ENCODE measurements at regions not wholly inside any gene's neighbourhood (a gene's known extent, or its start where the extent isn't known, plus 50 kb on each side); places are given as distances from the start of the nearest gene placed in this dataset.

- TF ChIP-seq, protein P1, sequence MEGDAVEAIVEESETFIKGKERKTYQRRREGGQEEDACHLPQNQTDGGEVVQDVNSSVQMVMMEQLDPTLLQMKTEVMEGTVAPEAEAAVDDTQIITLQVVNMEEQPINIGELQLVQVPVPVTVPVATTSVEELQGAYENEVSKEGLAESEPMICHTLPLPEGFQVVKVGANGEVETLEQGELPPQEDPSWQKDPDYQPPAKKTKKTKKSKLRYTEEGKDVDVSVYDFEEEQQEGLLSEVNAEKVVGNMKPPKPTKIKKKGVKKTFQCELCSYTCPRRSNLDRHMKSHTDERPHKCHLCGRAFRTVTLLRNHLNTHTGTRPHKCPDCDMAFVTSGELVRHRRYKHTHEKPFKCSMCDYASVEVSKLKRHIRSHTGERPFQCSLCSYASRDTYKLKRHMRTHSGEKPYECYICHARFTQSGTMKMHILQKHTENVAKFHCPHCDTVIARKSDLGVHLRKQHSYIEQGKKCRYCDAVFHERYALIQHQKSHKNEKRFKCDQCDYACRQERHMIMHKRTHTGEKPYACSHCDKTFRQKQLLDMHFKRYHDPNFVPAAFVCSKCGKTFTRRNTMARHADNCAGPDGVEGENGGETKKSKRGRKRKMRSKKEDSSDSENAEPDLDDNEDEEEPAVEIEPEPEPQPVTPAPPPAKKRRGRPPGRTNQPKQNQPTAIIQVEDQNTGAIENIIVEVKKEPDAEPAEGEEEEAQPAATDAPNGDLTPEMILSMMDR (conservative IDR thresholded peaks at IDR 0.05; ENCODE audit: low read depth, low read length), result no peak
- no peak for DNase-seq (ENCODE audit: low read depth)
- H3K4me3 ChIP-seq (ENCODE audit: low read depth, low read length), result no peak overlapping the region
Observed at GRCh38 chr14:53452005-53452673, 299.0 kb upstream of the DDHD1 start.

GRCh38 chr14:53450871-53451270, 297.7 kb upstream of the DDHD1 start:
- H3K4me3 ChIP-seq (ENCODE audit: low read depth, low read length), result no peak overlapping the region
- TF ChIP-seq, protein P1 (conservative IDR thresholded peaks at IDR 0.05; ENCODE audit: low read depth, low read length), result no peak
- DNase-seq (ENCODE audit: low read depth), result peak; percentile 25

- DNase-seq (ENCODE audit: low read depth), result no peak
- TF ChIP-seq, protein P1 (conservative IDR thresholded peaks at IDR 0.05; ENCODE audit: low read depth, low read length), result no peak
- no peak overlapping the region for H3K4me3 ChIP-seq (ENCODE audit: low read depth, low read length)
Observed at GRCh38 chr14:53448682-53449081, 295.6 kb upstream of the DDHD1 start.

GRCh38 chr14:53444677-53445312, 291.7 kb upstream of the DDHD1 start:
- no peak for DNase-seq (ENCODE audit: low read depth)
- TF ChIP-seq, protein P1 (conservative IDR thresholded peaks at IDR 0.05; ENCODE audit: low read depth, low read length), result no peak
- H3K4me3 ChIP-seq (ENCODE audit: low read depth, low read length), result no peak overlapping the region

GRCh38 chr14:53441789-53442188, 288.7 kb upstream of the DDHD1 start:
- no peak overlapping the region for H3K4me3 ChIP-seq (ENCODE audit: low read depth, low read length)
- DNase-seq (ENCODE audit: low read depth), result no peak
- TF ChIP-seq, protein P1 (conservative IDR thresholded peaks at IDR 0.05; ENCODE audit: low read depth, low read length), result no peak

DNA sequence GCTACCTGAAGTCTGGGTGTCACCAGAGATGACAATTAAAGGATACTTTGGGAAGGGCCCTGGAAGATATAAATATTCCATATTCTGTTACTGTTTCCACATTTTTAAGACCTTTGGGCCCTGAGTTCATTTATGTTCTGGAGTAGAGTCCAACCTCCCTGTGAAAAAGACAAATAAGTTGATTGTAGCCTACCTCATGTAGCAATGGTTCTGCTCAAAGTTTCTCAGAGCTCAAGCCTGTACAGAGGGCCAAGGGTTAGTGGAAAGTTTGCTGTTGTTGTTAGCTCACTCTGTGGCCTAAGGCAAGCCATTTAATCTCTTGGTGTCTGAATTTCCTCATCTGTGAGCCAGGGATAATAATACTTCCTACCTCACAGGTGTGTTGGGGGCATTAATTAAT, 284.7 kb upstream of the DDHD1 start:
- H3K4me3 ChIP-seq (ENCODE audit: low read depth, low read length), result no peak overlapping the region
- TF ChIP-seq, protein P1 (conservative IDR thresholded peaks at IDR 0.05; ENCODE audit: low read depth, low read length), result no peak

DNA sequence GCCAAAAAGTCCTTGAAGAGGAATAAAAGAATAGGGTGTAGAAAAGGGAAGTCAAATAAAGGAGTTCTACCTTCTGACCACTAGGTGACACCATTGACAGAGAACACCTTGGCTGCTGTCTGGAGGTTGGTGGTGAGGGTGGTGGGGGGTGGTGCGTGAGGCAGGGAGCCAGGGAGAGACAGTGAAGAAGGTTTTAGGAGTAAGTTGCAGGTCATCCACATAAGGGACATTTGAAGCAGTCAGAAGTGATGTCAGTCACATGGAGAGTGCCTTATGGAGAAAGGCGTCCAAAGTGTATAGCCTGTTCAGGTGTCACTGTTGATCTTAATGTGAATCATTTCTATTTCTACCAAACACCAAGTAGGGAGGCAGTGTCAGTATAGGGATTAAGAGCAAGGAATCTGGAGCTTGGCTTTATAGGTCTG, 279.3 kb upstream of the DDHD1 start:
- peak; percentile 65 for DNase-seq (ENCODE audit: low read depth)
- TF ChIP-seq, protein P1 (conservative IDR thresholded peaks at IDR 0.05; ENCODE audit: low read depth, low read length), result peak; percentile 75
- no peak overlapping the region for H3K4me3 ChIP-seq (ENCODE audit: low read depth, low read length)

More for the DNA sequence above, 284.7 kb upstream of the DDHD1 start:
- DNase-seq (ENCODE audit: low read depth), result no peak

Data from choroid plexus epithelial cell (primary cell).